ENCODE measurements at regions not wholly inside any gene's neighbourhood (a gene's known extent, or its start where the extent isn't known, plus 50 kb on each side); places are given as distances from the start of the nearest gene placed in this dataset.

DNA sequence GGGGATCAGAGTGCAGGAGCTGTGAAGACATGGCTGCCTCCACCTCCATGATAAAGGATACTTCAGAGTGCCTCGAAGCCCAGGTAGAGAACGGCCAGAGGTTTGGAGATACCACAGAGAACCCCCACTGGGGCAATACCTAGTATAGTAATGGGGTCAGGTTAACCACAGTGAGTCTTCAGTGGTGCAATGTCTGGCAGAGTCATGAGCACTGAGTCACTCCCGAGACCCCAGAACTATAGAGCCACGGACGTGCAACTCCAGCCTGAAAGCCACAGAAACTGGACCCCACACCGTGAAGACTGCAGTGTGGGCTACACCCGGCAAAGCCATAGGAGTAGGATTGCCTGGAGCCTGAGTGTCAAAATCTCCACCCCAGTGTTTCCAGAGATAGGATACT lies 746.6 kb downstream of the CBLN2 start:
- TF ChIP-seq, protein P1, sequence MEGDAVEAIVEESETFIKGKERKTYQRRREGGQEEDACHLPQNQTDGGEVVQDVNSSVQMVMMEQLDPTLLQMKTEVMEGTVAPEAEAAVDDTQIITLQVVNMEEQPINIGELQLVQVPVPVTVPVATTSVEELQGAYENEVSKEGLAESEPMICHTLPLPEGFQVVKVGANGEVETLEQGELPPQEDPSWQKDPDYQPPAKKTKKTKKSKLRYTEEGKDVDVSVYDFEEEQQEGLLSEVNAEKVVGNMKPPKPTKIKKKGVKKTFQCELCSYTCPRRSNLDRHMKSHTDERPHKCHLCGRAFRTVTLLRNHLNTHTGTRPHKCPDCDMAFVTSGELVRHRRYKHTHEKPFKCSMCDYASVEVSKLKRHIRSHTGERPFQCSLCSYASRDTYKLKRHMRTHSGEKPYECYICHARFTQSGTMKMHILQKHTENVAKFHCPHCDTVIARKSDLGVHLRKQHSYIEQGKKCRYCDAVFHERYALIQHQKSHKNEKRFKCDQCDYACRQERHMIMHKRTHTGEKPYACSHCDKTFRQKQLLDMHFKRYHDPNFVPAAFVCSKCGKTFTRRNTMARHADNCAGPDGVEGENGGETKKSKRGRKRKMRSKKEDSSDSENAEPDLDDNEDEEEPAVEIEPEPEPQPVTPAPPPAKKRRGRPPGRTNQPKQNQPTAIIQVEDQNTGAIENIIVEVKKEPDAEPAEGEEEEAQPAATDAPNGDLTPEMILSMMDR (IDR thresholded peaks at IDR 0.05) = no peak
- no peak for TF ChIP-seq POLR2AphosphoS5 (IDR thresholded peaks at IDR 0.05)
